A549 (cell line): ENCODE measurements at regions not wholly inside any gene's neighbourhood (a gene's known extent, or its start where the extent isn't known, plus 50 kb on each side); places are given as distances from the start of the nearest gene placed in this dataset.

Source experiments
- ATAC-seq, 2 experiments: fragments of 200-7000 bp in 1 of 2; fragments of >200 bp in 1 of 2; cut with Nextera tagmentation in 1 of 2; cut with Tn5 transposase in 1 of 2; 3 replicates each; pipeline versions ENCODE4 v1.8.0 to v1.9.1; 2018 to 2020; ENCODE audit warnings: mild to moderate bottlenecking in 1 of 2, moderate library complexity in 1 of 2
- CTCF ChIA-PET: fragments of 300-600 bp; sonication (Branson Sonifier 250); formaldehyde crosslinking; extraction: SDS; loops from one replicate; lab custom pipeline; 2021; ENCODE audit warnings: antibody characterized with exemption, inconsistent platforms; lab: Yijun Ruan, JAX
- POLR2A ChIA-PET: fragments of 350-600 bp; formaldehyde crosslinking; extraction: SDS; loops from one replicate; lab custom pipeline; 2021; ENCODE audit warnings: antibody characterized with exemption, inconsistent platforms; lab: Yijun Ruan, JAX
- DNase-seq, 2 experiments: peaks; one replicate each; pipeline versions ENCODE4 v3.0.0 to v3.0.0-alpha.2; 2011 to 2016; ENCODE audit warnings: low read depth in 1 of 2, low spot score in 1 of 2
- FAIRE-seq: peaks from 2 replicates; lab custom pipeline; 2011; peaks lifted over from hg19 to GRCh38; lab: Jason Lieb, UNC
- H3K27ac ChIP-seq, 2 experiments: fragments of >200 bp; sonication (Bioruptor Twin); formaldehyde crosslinking; 3 replicates each; pipeline ENCODE4 v1.5.1; 2016 to 2017
- H3K4me1 ChIP-seq: fragments of >200 bp; sonication (Bioruptor Twin); formaldehyde crosslinking; 3 replicates; pipeline ENCODE4 v1.6.1; 2016
- H3K4me2 ChIP-seq: fragments of >200 bp; sonication (Bioruptor Twin); formaldehyde crosslinking; 3 replicates; pipeline ENCODE4 v1.6.1; 2016
- H3K4me3 ChIP-seq: fragments of >200 bp; sonication (Bioruptor Twin); formaldehyde crosslinking; 3 replicates; pipeline ENCODE4 v1.5.1; 2016
- H3K9me3 ChIP-seq: fragments of >200 bp; sonication (Bioruptor Twin); formaldehyde crosslinking; 3 replicates; pipeline ENCODE4 v1.6.1; 2016
- BHLHE40 ChIP-seq: IDR thresholded peaks from 2 replicates; pipeline ENCODE4 v1.6.1; 2012; ENCODE audit warnings: low read depth, low read length, inconsistent platforms
- CBX8 ChIP-seq: fragments of 200-600 bp; sonication (generic); IDR thresholded peaks from 2 replicates; pipeline ENCODE4 v1.6.1; 2016
- CEBPB ChIP-seq, 2 experiments: fragments of >200 bp in 1 of 2; sonication (Bioruptor Twin) in 1 of 2; formaldehyde crosslinking in 1 of 2; IDR thresholded peaks; 2 replicates each; pipeline ENCODE4 v1.6.1; 2012 to 2016
- EHMT2 ChIP-seq: fragments of 200-600 bp; sonication (generic); IDR thresholded peaks from 2 replicates; pipeline ENCODE4 v1.6.1; 2016; ENCODE audit warnings: antibody characterized with exemption, low read depth, mild to moderate bottlenecking, moderate library complexity
- EP300 ChIP-seq, 2 experiments: fragments of >200 bp; sonication (Bioruptor Twin); formaldehyde crosslinking; IDR thresholded peaks; 2 replicates in 1 of 2; 3 replicates in 1 of 2; pipeline ENCODE4 v1.6.1; 2016 to 2017
- FOSB ChIP-seq: fragments of 250-450 bp; sonication (Bioruptor Pico); IDR thresholded peaks from 2 replicates; pipeline ENCODE4 v1.5.0; 2020; ENCODE audit warnings: mild to moderate bottlenecking, moderate library complexity
- GATA3 ChIP-seq: IDR thresholded peaks from 2 replicates; pipeline ENCODE4 v1.6.1; 2012; ENCODE audit warnings: borderline replicate concordance
- HDAC2 ChIP-seq: fragments of 200-600 bp; sonication (generic); IDR thresholded peaks from 2 replicates; pipeline ENCODE4 v1.6.1; 2016
- HEYL ChIP-seq: fragments of 250-450 bp; sonication (Bioruptor Pico); IDR thresholded peaks from 2 replicates; pipeline ENCODE4 v1.8.0; 2021; ENCODE audit warnings: mild to moderate bottlenecking, moderate library complexity
- HOXB13 ChIP-seq: fragments of 250-450 bp; sonication (Bioruptor Pico); IDR thresholded peaks from 2 replicates; pipeline ENCODE4 v1.5.0; 2020; ENCODE audit warnings: low read depth, mild to moderate bottlenecking, moderate library complexity
- HOXB5 ChIP-seq: fragments of 250-450 bp; sonication (Bioruptor Pico); IDR thresholded peaks from 2 replicates; pipeline ENCODE4 v1.5.0; 2020; ENCODE audit warnings: mild to moderate bottlenecking, moderate library complexity
- JUN ChIP-seq, 2 experiments: fragments of >200 bp; sonication (Bioruptor Twin); formaldehyde crosslinking; IDR thresholded peaks; 2 replicates in 1 of 2; 3 replicates in 1 of 2; pipeline ENCODE4 v1.6.1; 2016 to 2017
- MAFK ChIP-seq: fragments of 450-650 bp; IDR thresholded peaks from 2 replicates; pipeline ENCODE4 v1.6.1; 2014; ENCODE audit not compliant: partially characterized antibody
- MAZ ChIP-seq: fragments of 150-350 bp; IDR thresholded peaks from 2 replicates; pipeline ENCODE4 v1.6.1; 2014; ENCODE audit warnings: antibody characterized with exemption, low read depth, low read length, borderline replicate concordance
- NFE2L2 ChIP-seq: fragments of 150-350 bp; conservative IDR thresholded peaks from 2 replicates; pipeline ENCODE4 v1.6.1; 2014; ENCODE audit warnings: low read length
- NPAS2 ChIP-seq: fragments of 250-450 bp; sonication (Bioruptor Pico); IDR thresholded peaks from 2 replicates; pipeline ENCODE4 v1.8.0; 2022; ENCODE audit warnings: mild to moderate bottlenecking, moderate library complexity, borderline replicate concordance
- PHF8 ChIP-seq: fragments of 200-600 bp; sonication (generic); IDR thresholded peaks from 2 replicates; pipeline ENCODE4 v1.6.1; 2016; ENCODE audit warnings: low read depth, mild to moderate bottlenecking, antibody characterized with exemption, moderate library complexity, borderline replicate concordance
- RAD21 ChIP-seq, 2 experiments: fragments of >200 bp in 1 of 2; sonication (Bioruptor Twin) in 1 of 2; formaldehyde crosslinking in 1 of 2; IDR thresholded peaks in 1 of 2; conservative IDR thresholded peaks in 1 of 2; 2 replicates in 1 of 2; 3 replicates in 1 of 2; pipeline ENCODE4 v1.6.1; 2012 to 2018; ENCODE audit warnings: inconsistent platforms in 1 of 2
- RARB ChIP-seq: fragments of 250-450 bp; sonication (Bioruptor Pico); IDR thresholded peaks from 2 replicates; pipeline ENCODE4 v1.8.0; 2021; ENCODE audit warnings: mild to moderate bottlenecking, moderate library complexity
- RNF2 ChIP-seq: fragments of 200-600 bp; sonication (generic); IDR thresholded peaks from 2 replicates; pipeline ENCODE4 v1.6.1; 2016; ENCODE audit warnings: low read depth, mild to moderate bottlenecking, antibody characterized with exemption, moderate library complexity, borderline replicate concordance
- SMC3 ChIP-seq: fragments of >200 bp; sonication (Bioruptor Twin); formaldehyde crosslinking; IDR thresholded peaks from 3 replicates; pipeline ENCODE4 v1.6.1; 2018; ENCODE audit warnings: inconsistent platforms
- ZC3H11A ChIP-seq: fragments of 450-650 bp; IDR thresholded peaks from 2 replicates; pipeline ENCODE4 v1.6.1; 2014; ENCODE audit warnings: antibody characterized with exemption, mild to moderate bottlenecking
- ZNF302 ChIP-seq: fragments of 250-450 bp; sonication (Bioruptor Pico); IDR thresholded peaks from 2 replicates; pipeline ENCODE4 v1.9.0; 2021; ENCODE audit warnings: inconsistent platforms, mild to moderate bottlenecking, moderate library complexity
- ZSCAN20 ChIP-seq: fragments of 250-450 bp; sonication (Bioruptor Pico); IDR thresholded peaks from 2 replicates; pipeline ENCODE4 v1.8.0; 2022; ENCODE audit warnings: mild to moderate bottlenecking, moderate library complexity
- WGBS: methylation state at CpG from one replicate; pipeline ENCODE4 v1.1.6; 2017; ENCODE audit errors: missing lambda C conversion rate; 5-methylcytosine and 5-hydroxymethylcytosine counted together
- TF ChIP-seq, protein P1 (sequence below): IDR thresholded peaks from 2 replicates; pipeline ENCODE4 v1.6.1; 2012
- TF ChIP-seq, protein P2 (sequence below): fragments of >200 bp; sonication (Bioruptor Twin); formaldehyde crosslinking; IDR thresholded peaks from 3 replicates; pipeline ENCODE4 v1.5.1; 2016

DNA sequence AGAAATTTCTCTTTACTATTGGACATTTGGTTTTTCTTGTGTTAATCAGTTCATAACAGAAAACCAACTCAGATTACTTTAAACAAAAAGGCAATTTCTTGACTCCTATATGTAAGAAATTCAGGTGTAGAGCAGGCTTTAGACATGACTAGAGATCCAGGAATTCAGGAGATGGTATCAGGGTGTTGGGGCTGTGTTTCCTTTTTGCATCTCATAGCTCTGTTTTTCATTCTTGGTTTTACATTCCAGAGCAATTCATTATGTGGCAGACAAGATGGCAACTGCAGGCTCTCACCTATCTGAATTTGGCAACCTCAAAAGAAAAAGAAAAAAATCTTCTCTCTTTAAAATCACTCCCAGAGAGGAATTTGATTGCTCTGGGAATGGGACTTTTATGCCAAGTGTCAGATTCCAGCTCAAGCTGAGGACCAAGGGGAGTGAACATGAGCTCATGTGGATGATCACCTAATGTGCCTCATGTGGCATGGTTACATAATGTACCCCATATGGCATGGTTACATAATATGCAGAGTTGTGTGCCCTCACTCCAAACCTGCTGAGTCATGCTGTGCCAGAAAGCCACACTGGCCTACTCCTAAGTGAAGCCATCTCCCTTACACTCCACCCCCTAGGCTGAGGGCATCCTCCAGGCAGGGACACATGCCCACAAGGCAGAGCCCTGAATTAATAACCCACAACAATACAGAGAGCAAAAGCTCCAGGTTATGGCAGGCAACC lies 282.7 kb downstream of the MBD2 start:
- ATAC-seq (no peak), DNase-seq (peak in 1 of 2 experiments; percentile 17), FAIRE-seq (no peak)
- peak overlapping the region in 1 of 2 experiments; percentile 58; a peak in 3 of 6 replicates for H3K27ac ChIP-seq
- CTCF ChIA-PET, result no interaction called here
- TF ChIP-seq NFE2L2 (peak; percentile 66), MAFK (peak; percentile 78)
- TF ChIP-seq, protein P1, sequence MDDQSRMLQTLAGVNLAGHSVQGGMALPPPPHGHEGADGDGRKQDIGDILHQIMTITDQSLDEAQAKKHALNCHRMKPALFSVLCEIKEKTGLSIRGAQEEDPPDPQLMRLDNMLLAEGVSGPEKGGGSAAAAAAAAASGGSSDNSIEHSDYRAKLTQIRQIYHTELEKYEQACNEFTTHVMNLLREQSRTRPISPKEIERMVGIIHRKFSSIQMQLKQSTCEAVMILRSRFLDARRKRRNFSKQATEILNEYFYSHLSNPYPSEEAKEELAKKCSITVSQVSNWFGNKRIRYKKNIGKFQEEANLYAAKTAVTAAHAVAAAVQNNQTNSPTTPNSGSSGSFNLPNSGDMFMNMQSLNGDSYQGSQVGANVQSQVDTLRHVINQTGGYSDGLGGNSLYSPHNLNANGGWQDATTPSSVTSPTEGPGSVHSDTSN, result no peak
- H3K4me1 ChIP-seq, result no peaks in the 10 kb centered on the region
- POLR2A ChIA-PET, result no interaction called here
- no peak overlapping the region for H3K4me2 ChIP-seq
- H3K9me3 ChIP-seq, result no peaks in the 10 kb centered on the region
- no peak overlapping the region for H3K4me3 ChIP-seq

DNA sequence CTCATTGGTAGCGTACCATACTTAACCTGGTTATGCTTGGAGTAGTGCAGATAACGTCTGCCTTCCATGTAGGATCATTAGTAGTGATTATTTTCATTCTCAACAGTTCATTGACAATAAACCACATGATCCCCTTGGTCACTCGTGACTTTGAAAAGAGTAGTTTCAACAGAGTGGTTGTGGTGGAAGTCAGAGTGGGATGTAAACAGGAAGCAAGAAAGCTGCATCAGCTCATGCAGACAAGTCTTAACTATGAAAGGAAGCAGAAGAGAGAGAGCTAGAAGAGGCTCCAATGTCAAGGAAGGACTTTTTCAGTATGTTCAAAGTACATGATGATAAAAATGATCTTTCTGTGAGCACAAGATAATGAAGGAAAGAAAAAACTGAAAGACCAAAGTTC lies 287.4 kb downstream of the MBD2 start:
- Histone ChIP-seq H3K27ac (no peak overlapping the region), H3K4me1 (no peaks in the 10 kb centered on the region), H3K9me3 (no peaks in the 10 kb centered on the region), H3K4me3 (no peak overlapping the region), H3K4me2 (no peak overlapping the region)
- TF ChIP-seq, protein P1, result no peak
- TF ChIP-seq RAD21 (conservative IDR thresholded peaks at IDR 0.05 in 1 of 2, IDR thresholded peaks at IDR 0.05 in 1 of 2), result no peak
- no peak for TF ChIP-seq SMC3
- no peak for TF ChIP-seq JUN (IDR thresholded peaks at IDR 0.05)
- TF ChIP-seq BHLHE40, result no peak
- no peak for TF ChIP-seq EHMT2
- no peak for TF ChIP-seq PHF8
- no peak for TF ChIP-seq FOSB
- TF ChIP-seq ZNF302 (CRISPR knock-in tag), result no peak
- TF ChIP-seq, protein P2, sequence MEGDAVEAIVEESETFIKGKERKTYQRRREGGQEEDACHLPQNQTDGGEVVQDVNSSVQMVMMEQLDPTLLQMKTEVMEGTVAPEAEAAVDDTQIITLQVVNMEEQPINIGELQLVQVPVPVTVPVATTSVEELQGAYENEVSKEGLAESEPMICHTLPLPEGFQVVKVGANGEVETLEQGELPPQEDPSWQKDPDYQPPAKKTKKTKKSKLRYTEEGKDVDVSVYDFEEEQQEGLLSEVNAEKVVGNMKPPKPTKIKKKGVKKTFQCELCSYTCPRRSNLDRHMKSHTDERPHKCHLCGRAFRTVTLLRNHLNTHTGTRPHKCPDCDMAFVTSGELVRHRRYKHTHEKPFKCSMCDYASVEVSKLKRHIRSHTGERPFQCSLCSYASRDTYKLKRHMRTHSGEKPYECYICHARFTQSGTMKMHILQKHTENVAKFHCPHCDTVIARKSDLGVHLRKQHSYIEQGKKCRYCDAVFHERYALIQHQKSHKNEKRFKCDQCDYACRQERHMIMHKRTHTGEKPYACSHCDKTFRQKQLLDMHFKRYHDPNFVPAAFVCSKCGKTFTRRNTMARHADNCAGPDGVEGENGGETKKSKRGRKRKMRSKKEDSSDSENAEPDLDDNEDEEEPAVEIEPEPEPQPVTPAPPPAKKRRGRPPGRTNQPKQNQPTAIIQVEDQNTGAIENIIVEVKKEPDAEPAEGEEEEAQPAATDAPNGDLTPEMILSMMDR, result no peak
- no peak for TF ChIP-seq ZSCAN20 (CRISPR knock-in tag)
- ChIA-PET CTCF (no interaction called here), POLR2A (no interaction called here)
- DNase-seq (no peak), FAIRE-seq (no peak), ATAC-seq (no peak)
- WGBS, result 2% methylated on average over 3 of the region's 3 CpGs

DNA sequence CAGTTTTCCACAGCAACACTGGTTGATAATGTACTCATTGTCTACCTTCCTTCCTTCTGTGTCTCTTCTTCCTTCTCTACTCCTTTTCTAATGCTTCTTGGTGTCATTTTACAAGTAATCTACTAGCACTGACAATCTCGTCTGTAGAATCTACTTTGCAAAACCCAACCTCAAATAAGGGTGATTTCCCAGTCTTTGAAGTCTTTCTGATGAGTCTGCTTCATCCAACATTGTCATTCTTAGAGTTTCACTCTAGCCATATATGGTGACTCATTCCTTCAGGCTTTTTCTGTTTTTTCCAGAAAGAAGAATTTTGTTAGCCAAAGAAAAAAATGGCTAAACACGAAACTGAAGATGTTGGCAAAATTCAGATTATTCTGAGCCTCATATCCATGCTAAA lies 288.7 kb downstream of the MBD2 start:
- no peak overlapping the region for H3K4me3 ChIP-seq
- DNase-seq, result no peak
- 5% methylated on average over 2 of the region's 2 CpGs for WGBS
- TF ChIP-seq RNF2 (no peak), CBX8 (no peak), ZSCAN20 (CRISPR knock-in tag) (no peak), NPAS2 (CRISPR knock-in tag) (no peak), HDAC2 (no peak), MAZ (no peak), HEYL (CRISPR knock-in tag) (no peak), HOXB13 (no peak), ZC3H11A (no peak), CEBPB (IDR thresholded peaks at IDR 0.05) (no peak), HOXB5 (no peak), PHF8 (no peak), GATA3 (no peak), RARB (CRISPR knock-in tag) (no peak), EP300 (IDR thresholded peaks at IDR 0.05) (no peak)
- H3K4me2 ChIP-seq, result no peak overlapping the region
- H3K27ac ChIP-seq, result no peak overlapping the region
- ATAC-seq, result no peak
- FAIRE-seq, result no peak
- CTCF ChIA-PET, result no interaction called here
- POLR2A ChIA-PET, result no interaction called here
- H3K4me1 ChIP-seq, result no peaks in the 10 kb centered on the region
- H3K9me3 ChIP-seq, result no peaks in the 10 kb centered on the region
